Breast epithelium (tissue), 3 donors: ENCODE measurements at regions not wholly inside any gene's neighbourhood (a gene's known extent, or its start where the extent isn't known, plus 50 kb on each side); places are given as distances from the start of the nearest gene placed in this dataset.

Source experiments
- POLR2A ChIP-seq: fragments of 450-650 bp; IDR thresholded peaks from one replicate; pipeline ENCODE4 v1.6.1; 2016; ENCODE audit warnings: antibody characterized with exemption, mild to moderate bottlenecking, moderate library complexity
- TF ChIP-seq, protein P1 (sequence below), 3 donors: fragments of 450-650 bp; IDR thresholded peaks; one replicate each; pipeline ENCODE4 v1.5.1; 2016 to 2017; ENCODE audit warnings: antibody characterized with exemption in 3 of 3, mild to moderate bottlenecking in 3 of 3, moderate library complexity in 3 of 3

DNA sequence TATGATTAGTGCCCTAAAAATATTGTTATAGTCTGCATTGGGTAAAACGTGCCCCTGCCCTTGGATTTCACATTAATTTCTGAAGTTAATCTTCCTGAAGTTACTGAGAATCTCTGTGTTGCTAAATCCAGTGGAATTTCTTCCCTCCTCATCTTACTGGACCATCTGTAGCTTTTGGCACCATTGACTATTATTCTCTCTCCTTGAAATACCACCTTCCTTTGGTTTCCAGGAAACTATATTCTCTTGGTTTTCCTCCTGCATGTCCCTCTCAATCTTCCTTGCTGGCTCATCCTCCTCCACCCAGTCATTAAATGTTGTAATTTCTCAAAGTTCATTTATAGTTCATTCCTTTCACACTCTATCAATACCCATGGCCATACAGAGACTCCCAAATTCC is 110.6 kb upstream of the SLC35G4 start:
- TF ChIP-seq, protein P1, sequence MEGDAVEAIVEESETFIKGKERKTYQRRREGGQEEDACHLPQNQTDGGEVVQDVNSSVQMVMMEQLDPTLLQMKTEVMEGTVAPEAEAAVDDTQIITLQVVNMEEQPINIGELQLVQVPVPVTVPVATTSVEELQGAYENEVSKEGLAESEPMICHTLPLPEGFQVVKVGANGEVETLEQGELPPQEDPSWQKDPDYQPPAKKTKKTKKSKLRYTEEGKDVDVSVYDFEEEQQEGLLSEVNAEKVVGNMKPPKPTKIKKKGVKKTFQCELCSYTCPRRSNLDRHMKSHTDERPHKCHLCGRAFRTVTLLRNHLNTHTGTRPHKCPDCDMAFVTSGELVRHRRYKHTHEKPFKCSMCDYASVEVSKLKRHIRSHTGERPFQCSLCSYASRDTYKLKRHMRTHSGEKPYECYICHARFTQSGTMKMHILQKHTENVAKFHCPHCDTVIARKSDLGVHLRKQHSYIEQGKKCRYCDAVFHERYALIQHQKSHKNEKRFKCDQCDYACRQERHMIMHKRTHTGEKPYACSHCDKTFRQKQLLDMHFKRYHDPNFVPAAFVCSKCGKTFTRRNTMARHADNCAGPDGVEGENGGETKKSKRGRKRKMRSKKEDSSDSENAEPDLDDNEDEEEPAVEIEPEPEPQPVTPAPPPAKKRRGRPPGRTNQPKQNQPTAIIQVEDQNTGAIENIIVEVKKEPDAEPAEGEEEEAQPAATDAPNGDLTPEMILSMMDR (IDR thresholded peaks at IDR 0.05) = no peak
- no peak for TF ChIP-seq POLR2A
